Right lung (tissue), 2 donors: ENCODE measurements at regions not wholly inside any gene's neighbourhood (a gene's known extent, or its start where the extent isn't known, plus 50 kb on each side); places are given as distances from the start of the nearest gene placed in this dataset.
A peak's percentile ranks its signal among the peaks of the same experiment; 100 is the strongest.

Source experiments
- DNase-seq, 2 donors: peaks; one replicate each; pipeline ENCODE4 v3.0.0-alpha.2; 2013

DNA sequence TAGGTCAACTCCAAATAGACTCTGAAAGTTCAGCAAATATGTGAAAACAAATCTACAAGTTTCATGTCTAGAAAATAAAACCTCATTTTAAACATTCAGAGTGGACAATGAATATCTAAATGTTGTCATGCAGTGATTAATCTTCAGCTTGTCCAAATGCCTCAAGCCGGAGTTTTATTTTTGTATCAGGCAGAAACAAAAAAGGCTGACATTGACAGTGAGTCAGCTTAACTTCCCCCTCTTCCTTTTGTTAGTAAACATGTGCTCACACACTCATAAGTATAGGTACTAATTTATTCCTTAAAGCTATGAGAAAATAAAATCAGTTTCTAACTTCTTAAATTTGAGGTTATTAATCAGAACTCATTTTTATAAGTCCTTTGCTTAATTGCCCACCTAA, 467.9 kb upstream of the DAB2 start:
- DNase-seq: no peak

DNA sequence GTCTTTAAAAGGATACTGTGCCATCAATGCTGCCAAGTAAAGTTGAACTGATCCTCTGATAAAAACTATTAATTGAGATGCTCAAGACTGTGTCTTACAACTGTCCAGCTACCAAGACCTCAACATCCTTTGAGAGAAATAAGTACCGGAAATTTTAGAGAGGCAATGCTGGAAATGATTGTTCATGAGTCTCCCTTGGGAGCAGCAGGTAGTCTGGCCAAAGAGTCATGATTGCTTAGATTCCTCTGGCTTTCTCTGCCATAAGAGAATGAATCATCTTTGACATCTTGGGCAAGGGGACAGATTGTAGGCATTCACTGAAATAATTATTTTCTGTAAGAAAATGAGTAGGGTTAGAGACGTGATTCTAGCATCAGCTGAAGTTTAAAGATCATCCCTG, 466.6 kb upstream of the DAB2 start:
- DNase-seq: no peak

DNA sequence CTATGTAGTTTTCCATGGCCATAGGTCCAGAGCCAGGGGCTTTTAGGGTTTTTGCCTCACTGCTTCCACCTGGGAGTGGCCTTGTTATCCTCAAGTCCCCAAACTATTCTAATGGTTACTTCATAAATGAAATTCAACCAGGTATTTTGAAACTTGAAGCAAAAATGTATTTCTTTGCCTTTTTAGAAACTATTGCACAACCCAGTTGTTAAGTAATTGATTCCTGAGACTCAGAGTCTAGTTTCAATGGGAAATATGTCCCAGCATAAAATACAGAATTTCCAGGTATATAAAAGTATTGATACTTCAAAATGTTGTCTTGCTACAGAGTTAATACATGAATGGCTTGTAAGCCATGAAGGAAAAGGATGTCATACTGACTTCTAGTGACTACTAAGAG, 456.2 kb upstream of the DAB2 start:
- DNase-seq: no peak

DNA sequence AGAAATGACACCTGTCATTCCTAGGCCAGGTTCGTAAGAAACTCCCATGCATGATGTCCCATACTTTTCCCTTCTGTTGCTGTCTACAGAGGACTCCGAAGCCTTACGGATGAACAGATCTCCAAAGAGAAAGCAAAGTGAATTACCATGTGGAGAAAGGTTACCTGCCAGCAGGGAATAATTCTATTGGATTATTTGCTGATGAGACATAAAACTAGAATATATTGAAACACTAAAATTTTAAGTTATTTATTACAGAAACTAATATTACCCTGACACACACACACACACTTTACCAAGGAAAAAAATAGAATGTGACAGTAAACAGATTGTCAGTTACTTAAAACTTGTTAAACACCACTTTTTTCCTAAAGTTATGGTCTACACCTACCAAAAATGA, 452.7 kb upstream of the DAB2 start:
- DNase-seq: no peak

DNA sequence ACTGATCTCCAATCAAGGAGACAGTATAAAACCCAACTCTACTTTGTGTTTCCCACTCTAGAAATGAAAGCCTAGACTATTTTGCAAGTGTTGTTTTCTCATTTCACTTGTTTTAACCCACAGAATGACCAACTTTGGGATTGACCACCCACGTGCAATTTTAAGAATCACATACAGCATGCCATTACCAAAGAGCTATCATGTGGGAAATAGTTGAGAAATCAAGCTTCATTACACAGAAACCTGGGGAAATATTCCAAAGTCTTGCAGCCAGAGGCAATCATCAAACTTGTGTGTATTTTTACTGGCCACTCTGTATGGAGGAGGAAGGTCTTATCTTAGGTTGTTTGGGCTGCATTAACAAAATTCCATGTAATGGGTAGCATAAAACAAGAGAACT, 451.4 kb upstream of the DAB2 start:
- DNase-seq: no peak

DNA sequence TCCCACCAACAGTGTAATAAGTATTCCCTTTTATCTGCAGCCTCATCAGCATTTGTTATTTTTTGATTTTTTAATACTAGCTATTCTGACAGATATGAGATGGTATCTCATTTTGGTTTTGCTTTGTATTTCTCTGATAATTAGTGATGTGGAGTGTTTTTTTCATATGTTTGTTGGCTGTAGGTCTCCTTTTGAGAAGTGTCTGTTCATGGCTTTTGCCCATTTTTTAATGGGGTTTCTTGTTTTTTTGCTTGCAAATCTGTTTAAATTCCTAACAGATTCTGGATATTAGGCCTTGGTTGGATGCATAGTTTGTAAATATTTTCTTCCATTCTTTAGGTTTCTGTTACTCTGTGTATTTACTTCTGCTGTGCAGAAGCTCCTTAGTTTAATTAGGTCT, 445.4 kb upstream of the DAB2 start:
- DNase-seq: no peak

DNA sequence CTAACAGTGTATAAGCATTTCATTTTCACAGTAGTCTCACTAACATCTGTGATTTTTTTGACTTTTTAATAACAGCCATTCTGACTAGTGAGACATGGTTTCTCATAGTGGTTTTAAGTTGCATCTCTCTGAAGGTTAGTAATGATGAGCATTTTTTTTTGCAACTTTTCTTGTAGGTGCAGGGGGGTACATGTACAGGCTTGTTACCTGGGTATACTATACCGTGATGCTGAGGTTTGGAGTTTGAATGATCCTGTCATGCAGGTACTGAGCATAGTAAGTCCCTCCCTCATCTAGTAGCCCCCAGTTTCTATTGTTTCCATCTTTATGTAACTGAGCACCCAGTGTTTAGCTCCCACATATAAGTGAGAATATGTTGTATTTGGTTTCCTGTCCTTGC, 444.6 kb upstream of the DAB2 start:
- no peak for DNase-seq

DNA sequence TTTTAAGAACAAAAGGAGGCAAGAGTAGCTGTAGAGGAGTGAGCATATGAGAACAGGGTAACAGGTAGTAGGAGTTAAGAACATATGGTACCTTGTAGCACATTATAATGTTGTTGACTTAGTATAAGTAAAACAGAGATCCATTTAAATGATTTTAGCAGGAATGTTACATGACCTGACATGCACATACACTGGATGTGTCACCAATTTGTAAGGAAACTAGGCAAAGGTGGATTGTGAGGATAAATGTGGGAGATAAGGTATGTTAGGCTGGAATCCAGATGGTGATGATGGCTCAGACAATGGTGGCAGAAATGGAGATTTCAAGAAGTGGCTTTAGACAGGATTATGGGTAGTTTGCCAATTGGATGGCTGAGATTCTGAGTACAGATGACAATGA, 443.1 kb upstream of the DAB2 start:
- no peak for DNase-seq

DNA sequence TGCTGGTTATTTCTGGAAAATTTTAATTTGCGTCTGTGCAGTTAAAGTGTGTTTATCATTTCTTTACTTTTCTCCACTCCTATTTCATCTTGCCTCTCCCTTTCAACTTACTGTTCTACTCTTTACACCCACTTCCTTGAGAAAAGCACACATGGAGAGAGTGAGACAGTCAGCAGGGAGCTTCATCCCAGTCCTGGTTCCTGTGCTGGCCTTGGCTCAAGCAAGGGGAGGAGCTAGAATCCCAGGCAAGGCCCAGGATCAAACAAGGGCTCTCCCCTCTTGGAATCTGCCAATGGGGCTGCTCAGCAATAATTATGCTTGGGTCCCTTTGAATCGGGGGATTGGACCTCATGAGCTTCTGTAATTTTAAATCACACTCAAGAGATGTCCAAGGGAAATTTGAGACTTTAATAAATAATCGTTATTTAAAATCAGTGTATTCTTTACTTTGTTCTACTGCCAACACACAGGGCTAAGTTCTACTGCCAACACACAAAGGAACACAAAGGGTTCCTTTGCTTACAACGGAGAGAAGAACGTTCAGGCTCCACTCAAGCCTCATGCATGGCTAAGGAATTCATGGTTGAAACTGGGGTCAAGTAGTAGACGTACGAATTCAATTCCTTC, 439.3 kb upstream of the DAB2 start:
- no peak for DNase-seq

DNA sequence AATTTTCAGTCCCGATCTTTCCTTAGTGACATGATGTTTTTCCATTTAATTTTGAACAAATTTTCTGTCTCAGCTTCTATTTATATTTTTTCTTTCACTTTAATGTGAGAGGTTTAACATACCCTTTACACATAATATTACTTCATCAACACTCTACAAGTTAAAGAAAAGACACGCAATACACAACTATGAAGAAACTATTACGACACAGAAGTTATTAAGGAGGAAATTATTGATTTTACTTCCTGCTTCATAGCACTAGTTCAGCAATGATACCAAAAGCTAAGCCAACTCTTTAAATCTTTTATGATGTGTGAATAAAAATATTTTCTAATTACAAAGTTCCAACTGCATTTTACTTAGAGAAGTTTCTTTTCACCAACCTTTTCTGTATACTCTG, 432.3 kb upstream of the DAB2 start:
- DNase-seq: no peak

DNA sequence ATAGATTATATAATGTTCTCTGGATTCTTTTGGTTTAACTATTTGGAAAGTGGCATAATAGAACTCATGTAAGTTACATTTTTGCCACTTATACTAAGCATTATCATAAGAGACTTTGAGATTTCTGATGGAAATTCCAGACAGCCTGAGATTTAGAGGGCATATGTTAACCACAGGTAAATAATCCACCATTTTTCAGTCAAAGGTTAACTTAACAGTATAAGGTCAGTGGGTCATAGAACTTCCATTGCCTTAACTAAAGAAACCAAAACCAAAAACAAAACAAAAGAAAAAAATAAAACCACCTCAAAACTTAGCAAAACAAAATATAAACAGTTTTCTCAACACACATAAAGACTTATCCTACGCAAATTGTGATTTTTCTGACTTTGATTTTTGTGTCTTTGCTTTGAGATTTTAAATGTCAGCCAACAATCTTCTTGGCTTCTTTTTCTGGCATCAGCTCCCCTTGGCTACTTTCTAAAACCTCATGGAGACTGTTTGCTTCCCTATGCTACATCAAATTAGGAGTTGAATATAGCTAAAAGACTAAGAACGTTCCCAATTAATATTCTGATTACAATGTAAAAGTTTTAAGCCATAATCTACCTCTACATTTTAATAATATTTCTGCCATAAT, 430.1 kb upstream of the DAB2 start:
- no peak for DNase-seq

DNA sequence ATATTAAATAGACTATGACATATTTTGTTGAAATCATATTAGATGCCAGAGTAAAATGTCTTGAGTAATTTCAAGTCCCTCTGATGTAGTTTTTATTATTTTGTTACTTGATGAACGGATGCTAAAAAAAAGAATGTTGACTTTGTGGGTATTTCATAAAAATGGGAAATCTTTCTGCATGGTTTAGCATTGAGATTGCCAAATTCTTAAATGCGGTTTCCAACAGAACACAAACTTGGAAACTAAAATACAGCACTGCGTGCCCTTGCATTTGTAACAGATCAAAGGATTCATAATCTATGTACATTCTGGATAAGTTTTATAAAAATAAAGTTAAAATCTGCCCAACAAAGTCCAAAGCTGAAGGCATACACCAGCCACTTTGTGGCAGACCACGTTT, 425.5 kb upstream of the DAB2 start:
- DNase-seq: no peak

DNA sequence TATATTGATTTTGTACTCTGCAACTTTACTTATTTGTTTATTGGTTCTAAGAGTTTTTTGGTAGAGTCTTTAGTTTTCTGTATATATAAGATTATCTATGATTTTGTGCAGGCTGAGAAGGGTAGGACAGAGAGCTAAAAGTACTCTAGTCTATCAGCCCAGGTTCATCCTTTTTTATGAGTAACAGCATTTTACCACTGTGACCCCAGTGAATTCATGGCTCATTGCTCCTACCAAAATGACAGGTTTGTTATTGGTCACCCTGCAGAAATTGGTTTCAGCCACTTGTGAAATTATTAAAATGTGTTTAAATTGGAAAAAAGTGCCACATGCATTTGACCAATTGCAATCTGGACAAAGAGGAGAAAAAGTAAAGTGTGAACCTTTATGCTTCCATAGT, 421.4 kb upstream of the DAB2 start:
- no peak for DNase-seq

DNA sequence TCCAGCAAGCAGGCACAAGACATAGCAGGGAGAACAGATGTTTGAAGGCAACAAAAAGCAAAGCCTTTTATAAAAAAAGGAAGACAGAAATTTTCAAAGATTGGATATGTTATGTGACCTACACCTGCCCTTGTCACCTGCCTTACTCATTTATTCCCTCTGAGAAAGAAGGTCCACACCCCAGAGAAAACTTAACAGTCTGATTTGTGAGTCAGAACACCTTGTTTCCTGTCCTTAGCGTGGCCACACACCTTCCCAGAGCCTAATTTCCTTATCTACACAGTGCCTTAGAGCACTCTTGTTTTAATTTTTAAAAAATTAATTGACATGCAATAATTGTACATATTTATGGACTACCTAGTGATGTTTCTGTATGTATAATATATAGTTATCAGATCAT, 419.0 kb upstream of the DAB2 start:
- DNase-seq: no peak

DNA sequence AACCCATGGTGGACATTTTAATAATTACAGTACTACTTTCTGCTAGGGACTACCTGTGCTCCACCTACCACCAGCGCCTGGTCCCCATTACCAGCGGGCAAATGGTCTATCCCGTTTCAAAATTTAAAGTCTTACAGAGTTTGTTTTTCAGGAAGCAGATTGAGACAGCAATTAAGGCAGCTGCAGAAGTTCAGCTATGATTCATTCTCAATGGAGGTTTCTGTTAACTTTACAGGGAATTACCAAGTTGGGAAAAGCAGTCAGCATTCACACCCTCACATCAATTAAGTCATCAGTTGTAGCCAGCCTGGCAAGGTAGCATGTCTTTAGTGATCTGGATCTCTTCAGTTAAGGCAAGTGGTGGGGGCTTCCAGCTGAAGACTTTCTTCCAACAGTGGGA, 410.6 kb upstream of the DAB2 start:
- no peak for DNase-seq

DNA sequence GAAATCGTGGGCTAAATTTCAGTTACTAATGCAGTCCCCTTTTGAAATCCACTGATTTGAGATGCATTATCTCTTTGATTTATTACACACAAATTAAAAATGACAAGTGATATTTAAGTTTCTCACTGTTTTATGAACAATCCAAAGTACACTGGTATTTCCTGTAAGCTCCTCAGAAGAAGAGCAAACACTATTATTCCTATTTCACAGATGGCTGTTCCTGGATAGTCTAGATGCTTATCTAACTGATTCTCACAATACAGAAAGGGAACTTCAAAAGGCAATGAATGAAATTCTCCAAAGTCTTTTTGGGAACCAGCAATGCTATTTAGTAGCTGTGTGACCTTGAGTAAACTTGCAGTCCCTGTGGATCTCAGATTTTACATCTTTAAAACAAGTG, 404.7 kb upstream of the DAB2 start:
- DNase-seq: no peak

DNA sequence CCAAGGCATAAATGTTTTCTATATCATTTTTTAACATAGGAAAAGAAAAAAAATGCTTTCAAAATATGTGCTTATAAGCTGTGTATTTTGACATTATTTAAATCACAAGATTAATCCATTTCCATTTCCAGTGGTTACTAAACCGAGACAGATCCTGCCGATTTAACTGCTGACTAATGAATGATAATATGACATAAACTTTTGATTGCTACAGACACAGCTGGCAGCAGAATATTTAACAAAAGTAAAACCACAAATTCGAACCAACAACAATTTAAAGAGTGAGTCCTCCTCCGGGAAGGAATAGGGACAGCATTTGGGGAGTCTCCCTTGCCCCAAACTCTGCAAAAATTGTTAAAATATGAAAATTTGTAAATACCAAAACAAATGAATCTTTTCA, 401.3 kb upstream of the DAB2 start:
- DNase-seq: no peak

DNA sequence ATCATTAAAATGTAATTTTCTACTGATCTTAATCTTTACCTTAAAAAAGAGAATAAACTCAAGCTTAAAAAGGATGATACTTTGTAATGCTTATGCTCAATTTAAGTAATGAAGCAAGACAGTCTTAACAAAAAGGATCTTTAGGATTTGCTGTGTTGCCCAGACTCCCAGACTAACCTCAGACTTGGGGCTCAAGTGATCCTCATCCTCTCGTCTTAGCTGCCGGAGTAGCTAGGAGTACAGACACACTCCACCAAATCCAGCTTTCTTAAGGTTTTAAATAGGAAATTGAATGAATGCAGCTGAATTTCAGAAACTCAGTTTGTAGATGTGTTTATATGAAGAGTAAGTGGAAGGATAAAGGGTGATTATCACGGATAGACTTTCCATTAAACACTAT, 400.5 kb upstream of the DAB2 start:
- no peak for DNase-seq

DNA sequence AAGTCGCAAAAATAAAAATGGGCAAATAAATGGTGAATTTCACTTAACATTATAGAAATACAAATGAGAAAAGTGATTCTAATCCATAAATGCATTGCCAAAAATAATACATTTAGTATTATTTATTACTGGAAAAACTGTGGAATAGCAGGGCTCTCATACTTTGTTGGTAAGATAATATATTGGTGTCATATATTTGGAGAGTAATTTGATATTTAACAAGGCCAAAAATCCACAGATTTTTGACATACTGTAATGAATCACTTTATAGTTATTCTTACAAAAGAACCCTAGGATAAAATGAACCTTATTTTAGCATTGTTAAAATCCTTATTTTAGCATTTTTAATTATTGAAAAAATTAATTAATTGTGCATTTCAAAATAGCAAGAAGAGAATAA, 397.2 kb upstream of the DAB2 start:
- DNase-seq: no peak

DNA sequence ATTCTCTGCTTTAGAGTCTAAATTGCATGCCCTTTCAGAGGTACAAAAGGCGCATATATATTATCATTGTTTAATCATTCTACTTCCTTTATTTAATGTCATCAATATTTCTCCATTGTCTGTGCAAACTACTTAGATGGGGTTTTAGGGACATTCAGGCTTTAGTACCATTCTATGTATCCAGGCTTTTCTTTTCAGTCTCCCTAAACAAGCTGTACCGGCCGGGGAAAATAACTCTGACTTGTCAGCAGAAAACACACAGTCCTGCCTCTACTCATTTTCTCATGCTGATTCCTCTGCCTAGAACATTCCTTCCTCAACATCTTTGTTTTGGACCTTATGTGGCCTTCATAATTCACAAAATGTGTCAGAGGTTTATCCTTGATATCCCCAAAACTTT, 392.1 kb upstream of the DAB2 start:
- peak in 1 of 2 donors; percentile 34 for DNase-seq

DNA sequence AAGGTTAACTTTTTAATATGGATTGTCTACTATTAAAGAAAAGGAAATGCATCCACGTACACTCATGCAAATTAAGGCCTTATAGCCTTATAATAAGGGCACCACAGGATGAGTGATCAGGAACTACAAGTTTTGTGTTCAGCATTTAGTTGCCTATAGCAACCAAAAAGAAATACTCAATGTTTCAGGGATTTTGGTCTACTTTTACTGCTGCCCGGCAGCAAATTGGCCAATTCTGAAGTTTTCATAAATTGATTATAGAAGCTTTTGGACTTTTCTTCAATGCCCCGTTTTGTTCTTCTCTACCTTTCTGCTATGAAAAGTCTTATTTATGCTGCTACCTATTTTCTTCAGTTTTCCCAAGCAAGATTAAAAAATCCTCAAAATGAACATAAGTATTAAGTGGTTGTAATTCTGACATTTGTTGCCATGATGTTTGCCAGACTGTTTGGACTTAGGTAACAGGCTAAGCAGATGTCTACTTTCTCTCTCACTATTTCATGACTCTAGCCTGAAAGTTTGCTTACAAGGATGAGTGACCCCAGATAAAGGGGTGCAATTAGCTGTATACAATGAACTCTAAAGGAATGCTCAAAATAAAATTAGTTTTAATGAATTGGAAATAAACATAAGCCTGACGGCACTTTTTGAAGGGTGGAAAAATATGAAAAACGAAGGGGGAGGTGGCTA, 391.5 kb upstream of the DAB2 start:
- peak; percentile 78 to 79 for DNase-seq

DNA sequence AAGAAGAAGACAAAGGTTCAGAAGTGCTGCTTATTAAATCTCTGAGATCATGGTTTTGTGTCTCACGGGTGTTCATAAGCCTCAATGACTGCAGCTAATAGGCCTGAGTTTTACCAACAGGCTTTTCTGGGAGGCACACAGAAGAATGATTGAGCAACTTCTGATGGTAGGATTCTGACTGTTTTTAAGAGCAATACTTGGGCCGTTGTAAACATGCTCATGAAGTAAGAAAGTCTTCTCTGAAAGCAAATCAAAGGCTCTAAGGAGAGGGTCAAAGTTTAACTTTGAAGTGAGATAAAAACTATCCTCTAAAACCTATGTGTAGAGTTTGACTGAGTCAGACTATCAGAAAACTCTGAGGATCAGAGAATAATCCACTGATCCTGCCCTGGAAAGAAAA, 390.9 kb upstream of the DAB2 start:
- peak in 1 of 2 donors; percentile 18 for DNase-seq

DNA sequence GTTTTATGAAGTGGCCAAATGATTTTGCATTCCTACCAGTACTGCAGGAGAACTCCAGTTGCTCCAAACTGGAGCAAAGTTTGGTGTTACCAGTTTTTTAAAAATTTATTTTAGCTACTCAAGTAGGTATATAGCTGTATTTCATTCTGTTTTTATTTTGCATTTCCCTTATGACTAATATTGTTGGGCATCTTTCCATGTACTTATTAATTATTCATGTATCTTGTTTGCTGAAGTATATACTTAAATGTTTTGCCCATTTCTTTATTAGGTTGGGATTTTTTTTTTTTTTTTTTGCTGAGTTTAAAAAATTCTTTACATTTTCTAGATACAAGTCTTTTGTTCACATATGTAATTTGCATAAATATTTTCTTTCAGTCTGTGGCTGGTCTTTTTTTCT, 386.6 kb upstream of the DAB2 start:
- no peak for DNase-seq

DNA sequence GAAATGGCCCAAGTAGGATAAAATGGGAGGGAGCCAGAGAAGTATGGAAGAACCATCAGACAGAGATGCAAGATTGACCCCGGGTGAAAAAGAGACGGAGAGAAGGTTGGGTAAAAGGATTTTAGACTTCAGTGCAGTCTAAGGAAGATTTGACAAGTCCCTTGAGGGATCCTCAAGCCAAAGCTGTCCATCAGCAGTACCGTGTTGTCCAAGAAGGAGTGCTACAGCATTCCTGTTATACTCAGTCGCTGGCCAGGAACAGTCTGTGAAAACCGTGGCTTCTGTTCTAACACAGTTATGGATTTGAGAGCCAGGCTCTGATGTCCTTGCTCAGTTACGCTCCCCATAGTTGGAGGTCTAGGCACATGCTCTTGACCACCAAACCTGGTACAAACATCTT, 383.9 kb upstream of the DAB2 start:
- DNase-seq: no peak
